Stimulated activated CD4-positive, alpha-beta T cell treated with anti-CD3 and anti-CD28 coated beads, TNF-alpha, amount 100 ng/mL, for 48 hours (primary cell): ENCODE measurements at regions not wholly inside any gene's neighbourhood (a gene's known extent, or its start where the extent isn't known, plus 50 kb on each side); places are given as distances from the start of the nearest gene placed in this dataset.

ENCODE experiments used
- DNase-seq, 3 donors: peaks; one replicate each; pipeline ENCODE4 v3.0.0-alpha.2; 2020; ENCODE audit warnings: low read depth in 3 of 3

- no peak for DNase-seq
Observed at GRCh38 chr6:40973304-40973703, 65.7 kb downstream of the UNC5CL start.

GRCh38 chr6:40972814-40973213 lies 66.2 kb downstream of the UNC5CL start:
- DNase-seq: no peak

DNA sequence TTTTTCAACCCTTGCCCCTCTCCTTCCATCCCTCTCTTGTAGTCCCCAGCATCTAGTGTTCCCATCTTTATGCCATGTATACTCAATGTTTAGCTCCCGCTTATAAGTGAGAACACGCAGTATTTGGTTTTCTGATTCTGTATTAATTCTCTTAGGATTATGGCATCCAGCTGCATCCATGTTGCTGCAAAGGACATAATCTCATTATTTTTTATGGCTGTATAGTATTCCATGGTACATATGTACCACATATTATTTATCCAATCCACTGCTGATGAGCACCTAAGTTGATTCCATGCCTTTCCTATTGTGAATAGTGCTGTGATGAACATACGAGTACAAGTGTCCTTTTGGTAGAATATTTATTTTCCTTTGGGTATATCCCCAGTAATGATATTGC lies 66.8 kb downstream of the UNC5CL start:
- no peak for DNase-seq

GRCh38 chr6:40968620-40969164 lies 70.3 kb downstream of the UNC5CL start:
- no peak for DNase-seq

DNA sequence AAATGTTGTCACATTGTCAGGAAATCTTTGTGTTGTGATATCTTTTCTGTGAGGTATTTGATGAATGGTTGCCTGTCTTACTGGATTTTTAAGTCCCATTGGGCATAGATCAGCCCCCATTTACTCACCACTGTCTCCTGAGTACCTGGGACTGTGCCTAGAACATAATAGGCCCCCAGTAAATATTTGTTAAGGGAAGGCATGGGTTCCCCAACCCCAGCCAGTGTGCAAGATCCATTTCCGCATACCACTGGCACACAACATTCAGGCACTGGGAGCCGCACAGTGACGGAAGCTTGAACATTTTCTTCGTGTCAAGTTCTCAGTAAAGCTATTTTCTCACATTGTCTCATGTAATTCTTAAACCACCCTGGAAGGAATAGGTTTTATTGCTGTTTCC lies 72.2 kb downstream of the UNC5CL start:
- DNase-seq: no peak

DNA sequence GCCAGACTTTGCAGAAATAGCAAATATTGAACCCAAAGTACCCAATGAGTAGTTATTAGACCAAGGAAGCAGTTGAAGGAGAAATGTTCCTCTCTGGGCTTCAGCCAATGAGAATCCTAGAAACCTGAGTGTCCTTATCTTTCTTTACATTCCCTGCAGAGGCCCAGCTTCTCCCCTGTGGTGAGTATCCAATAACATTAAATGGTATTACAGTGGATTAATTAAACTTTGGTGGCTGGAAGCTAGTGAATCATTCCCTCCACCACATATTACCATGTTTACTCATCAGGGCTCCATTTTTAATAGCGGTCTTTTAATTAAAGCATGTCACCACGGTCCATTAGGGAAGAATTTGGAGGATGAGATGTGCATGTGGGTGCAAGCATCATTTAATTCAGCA lies 74.0 kb downstream of the UNC5CL start:
- DNase-seq: no peak

GRCh38 chr6:40963019-40963418 lies 76.0 kb downstream of the UNC5CL start:
- no peak for DNase-seq

DNA sequence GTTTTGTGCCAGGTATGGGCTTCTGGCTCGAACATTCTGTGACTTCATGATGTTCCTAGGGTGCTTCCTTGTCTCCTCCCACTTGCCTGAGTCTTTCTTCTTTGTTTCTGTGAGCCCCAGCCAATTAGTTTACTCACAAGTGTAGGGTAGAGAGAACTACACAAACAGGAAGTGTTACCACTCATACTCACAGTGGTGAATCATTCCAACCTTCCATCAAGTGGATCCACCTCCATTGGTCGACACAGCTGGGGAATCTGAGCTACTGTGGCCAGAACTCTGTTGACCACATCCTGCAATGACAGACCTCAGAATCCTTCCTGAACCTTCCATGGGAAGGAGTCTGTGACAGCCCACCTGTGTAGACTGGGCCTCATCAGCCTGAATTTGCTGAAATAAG lies 76.8 kb downstream of the UNC5CL start:
- peak in 2 of 3 donors; percentile 1 to 2 for DNase-seq

- no peak for DNase-seq
Observed at GRCh38 chr6:40961831-40962230, 77.2 kb downstream of the UNC5CL start.

DNA sequence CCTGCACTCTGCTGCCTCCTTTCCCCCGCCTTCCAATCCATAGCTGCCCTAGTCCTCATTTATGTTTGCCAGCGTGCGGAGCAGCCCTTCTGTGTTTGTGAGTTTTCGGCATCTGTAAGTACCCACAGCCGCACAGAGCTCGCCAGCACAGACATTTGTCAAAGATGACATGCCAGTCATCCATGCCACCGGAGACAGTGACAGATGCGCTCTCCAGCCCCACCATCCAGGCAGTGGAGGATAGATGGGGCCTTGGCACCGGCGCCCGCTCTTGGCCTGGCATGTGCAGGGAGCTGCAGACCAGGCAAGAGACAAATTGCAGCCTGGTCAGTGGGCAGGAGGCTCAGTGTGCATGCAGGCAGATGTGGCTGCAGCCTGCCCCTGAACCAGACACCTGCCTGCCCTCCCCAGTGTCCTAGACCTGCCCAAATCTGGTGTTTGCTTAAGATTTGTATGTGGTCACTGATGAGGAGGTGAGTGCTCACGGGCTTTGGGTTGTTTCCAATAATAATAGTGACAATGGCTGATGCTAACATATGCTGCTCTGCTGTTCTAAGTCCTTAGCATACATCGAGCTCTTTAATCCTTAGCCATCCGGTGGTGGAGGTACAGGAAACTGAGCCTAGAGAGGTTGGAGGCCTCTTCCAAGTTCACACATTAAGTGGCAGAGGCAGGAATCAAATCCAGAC lies 78.1 kb downstream of the UNC5CL start:
- DNase-seq: no peak

DNA sequence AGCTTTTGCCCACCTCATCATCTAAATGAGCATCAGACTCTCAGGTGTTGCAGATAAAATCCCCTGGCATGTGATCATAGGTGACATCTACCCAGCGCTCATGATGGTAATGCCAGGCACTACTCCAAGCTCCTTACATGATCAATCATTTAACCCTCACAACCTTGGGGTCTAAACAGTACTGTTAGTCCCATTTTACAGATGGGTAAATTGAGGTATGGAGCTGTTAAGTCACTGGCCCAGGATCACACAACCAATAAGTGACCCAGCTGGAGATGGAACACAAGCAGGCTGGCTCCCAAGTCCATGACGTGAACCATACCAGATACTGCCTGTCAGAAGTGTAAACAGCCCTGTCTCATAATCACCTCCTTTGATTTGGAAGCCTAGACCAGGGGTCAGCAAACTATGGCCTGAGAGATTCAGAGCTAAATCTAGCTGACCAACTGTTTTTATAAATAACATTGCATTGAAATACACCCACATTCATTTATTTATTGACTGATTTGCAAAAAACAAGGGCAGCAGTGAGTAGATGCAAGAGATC lies 79.2 kb downstream of the UNC5CL start:
- no peak for DNase-seq

DNA sequence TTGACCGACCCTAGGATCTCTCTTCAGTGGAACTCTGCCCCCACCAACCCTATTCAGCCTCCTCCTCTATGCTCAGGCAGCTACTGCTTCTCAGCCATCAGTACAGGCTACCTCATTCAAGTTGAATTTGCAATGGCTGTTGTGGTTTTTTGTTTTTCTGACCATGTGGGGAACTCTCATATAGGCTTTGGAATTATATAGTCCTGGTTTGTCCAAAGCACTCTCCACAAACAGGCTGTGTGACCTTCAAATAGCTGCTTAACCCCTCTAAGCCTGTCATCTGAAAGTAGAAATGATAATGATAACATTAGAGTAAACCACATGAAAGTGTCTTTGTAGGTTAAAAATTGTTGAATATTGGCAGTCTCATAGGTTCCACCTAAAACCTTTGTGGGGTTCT lies 80.3 kb downstream of the UNC5CL start:
- DNase-seq: no peak

DNA sequence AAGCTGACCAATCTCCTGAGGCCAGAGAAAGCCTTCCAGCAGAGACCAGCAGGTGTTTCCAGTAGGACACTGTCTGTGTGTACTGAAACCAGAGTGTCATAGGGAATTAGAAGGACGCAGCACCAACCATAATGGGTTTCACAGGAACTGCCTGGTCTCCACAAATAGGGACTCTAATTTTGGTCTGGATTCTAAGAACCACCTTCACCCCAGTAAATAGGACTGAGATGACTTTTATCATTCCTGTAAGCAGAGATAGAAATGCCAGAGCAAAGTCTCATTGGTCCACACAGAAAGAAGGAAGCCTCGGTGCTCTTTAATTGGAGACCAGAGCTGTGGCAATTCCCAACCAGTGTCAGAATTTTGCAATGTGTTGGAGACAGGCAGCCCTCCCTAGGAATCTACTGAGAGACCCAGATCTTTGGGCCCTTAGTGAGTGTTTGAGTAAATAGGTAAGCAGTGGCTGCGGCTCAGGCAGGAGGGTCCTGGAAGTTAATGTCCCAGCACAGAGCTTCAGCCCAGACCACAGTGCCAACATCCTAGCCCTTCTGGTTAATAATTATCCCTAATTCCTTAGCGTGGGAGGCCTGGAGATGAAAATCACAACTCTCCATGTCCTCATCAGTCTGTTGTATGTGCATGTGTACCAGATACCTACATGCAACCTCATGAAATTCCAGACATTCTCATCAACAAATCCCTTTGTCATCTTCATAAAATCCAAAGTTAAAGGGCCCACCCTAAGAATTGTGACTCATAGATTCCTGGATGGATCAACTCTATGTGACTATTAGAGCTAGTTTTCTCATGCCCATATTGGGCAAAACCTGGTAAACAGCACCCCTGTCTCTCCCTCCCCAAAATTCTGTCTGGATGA lies 81.2 kb downstream of the UNC5CL start:
- no peak for DNase-seq

DNA sequence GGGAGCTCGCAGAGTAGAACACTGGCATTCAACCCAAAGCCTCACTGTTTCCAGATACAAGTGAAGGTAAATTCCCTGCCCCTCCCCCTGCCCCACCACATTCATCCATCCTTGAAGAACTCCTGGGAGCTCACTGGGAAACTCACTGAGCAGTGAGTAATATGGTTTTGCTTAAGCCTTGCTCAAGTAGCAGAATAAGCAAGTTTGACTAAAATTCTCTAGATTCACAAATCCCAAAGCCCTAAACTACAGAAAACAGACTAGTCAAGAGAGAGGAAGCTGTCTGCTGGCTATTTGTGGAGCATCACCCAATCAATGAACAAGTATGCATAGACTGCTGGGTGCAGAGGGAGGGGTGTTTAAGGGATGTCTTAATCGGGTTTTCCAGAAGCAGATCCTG lies 82.1 kb downstream of the UNC5CL start:
- no peak for DNase-seq

- no peak for DNase-seq
Observed at GRCh38 chr6:40955178-40955545, 83.9 kb downstream of the UNC5CL start.

GRCh38 chr6:40954446-40955177 lies 84.4 kb downstream of the UNC5CL start:
- DNase-seq: no peak

- no peak for DNase-seq
Observed at GRCh38 chr6:40953486-40953885, 85.5 kb downstream of the UNC5CL start.

- DNase-seq: no peak
Observed at GRCh38 chr6:40950986-40951698, 87.9 kb downstream of the UNC5CL start.

DNA sequence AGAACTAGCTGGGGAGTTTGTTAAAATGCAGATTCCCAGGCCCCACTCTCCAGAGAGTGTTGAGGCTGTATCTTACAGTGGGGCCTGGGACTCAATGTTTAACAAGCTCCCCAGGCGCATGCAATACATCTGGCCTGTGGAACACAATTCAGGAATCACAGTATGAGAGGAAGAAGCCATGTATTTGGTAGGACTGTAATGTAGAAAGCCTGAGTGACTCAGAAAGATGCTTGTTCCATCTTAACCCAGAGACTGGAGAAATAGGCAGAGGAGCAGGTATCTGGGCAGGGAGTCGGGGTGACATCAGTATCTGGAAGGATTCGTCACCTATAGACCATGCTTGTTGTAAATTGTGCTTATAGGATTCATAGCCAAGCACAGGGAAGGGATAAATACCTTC lies 90.5 kb downstream of the UNC5CL start:
- no peak for DNase-seq

DNA sequence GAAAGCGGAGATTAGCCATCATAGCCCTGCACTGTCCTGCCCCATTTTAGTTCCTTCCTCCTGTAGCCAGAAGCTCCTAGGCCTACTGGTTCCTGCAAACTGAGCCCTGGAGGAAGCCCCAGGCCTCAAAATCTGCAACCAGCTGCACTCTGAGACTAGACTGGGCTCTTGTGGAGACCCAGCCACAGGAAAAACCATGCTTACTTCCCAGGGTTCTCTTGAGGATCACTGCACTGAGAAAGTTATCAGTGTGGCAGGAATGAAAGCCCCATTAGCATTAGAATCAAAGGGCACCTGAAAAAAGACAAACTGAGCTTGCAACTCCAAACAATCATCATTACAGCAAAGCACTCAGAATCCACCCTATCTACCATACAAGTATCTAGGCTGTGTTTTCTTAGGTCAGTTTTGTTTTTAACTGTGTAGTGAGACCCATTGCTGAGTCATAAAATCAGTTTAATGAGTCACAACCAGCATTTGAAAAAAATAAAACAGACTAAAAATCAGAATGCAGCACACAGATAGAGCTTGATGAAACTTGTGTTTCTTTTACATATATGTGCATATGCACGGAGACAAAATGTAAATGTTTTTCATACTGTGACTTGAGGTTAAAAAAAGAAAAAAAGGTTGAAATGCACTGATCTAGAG lies 91.0 kb downstream of the UNC5CL start:
- no peak for DNase-seq

- no peak for DNase-seq
Observed at GRCh38 chr6:40946738-40947301, 92.2 kb downstream of the UNC5CL start.
